Erythroblast (primary cell): ENCODE measurements at regions not wholly inside any gene's neighbourhood (a gene's known extent, or its start where the extent isn't known, plus 50 kb on each side); places are given as distances from the start of the nearest gene placed in this dataset.

Experiments
- GATA1 ChIP-seq: IDR thresholded peaks from 2 replicates; pipeline ENCODE4 v1.6.1; 2011; ENCODE audit warnings: low read depth, mild to moderate bottlenecking, control low read depth, low read length, moderate library complexity
- POLR2A ChIP-seq: IDR thresholded peaks from 2 replicates; pipeline ENCODE4 v1.6.1; 2011; ENCODE audit warnings: mild to moderate bottlenecking, low read length

- TF ChIP-seq POLR2A, result no peak
- TF ChIP-seq GATA1, result no peak
Measured at GRCh38 chr2:106701203-106702022, 184.6 kb downstream of the ST6GAL2 start.
